ENCODE measurements at regions not wholly inside any gene's neighbourhood (a gene's known extent, or its start where the extent isn't known, plus 50 kb on each side); places are given as distances from the start of the nearest gene placed in this dataset.
A peak's percentile ranks its signal among the peaks of the same experiment; 100 is the strongest.

DNA sequence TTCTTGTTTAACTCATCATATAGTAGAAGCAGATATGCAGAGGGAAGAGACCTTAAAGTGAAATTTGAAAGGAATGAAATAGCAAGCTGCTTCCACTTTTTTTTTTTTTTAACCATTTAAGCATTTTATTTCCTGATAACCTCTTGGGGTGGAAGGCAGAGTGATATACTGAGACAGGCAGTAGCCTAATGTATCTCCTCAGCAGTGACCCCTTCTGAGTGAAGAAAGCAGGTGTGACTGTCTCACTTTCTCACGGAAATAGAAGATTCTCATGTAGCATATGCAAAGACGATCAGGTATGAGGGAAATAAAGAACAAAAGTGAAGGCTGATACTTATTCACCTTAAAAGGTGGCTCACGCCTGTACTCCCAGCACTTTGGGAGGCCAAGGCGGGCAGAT is 187.1 kb upstream of the STXBP5 start:
- no peak overlapping the region for H3K4me3 ChIP-seq (ENCODE audit: low read depth, low read length)
- no peaks in the 10 kb centered on the region for H3K27me3 ChIP-seq (ENCODE audit: control insufficient read depth, insufficient read depth, low read length)
- H3K9ac ChIP-seq (ENCODE audit: low read depth, low read length): no peak overlapping the region
- H3K9me3 ChIP-seq (ENCODE audit: control insufficient read depth, insufficient read depth, low read length): no peaks in the 10 kb centered on the region
- H3K4me1 ChIP-seq (ENCODE audit: control insufficient read depth, insufficient read depth, low read length): no peaks in the 10 kb centered on the region
- H3K36me3 ChIP-seq (ENCODE audit: control insufficient read depth, insufficient read depth, low read length): no peaks in the 10 kb centered on the region
- no peak overlapping the region for H3K27ac ChIP-seq (ENCODE audit: low read depth, low read length)

DNA sequence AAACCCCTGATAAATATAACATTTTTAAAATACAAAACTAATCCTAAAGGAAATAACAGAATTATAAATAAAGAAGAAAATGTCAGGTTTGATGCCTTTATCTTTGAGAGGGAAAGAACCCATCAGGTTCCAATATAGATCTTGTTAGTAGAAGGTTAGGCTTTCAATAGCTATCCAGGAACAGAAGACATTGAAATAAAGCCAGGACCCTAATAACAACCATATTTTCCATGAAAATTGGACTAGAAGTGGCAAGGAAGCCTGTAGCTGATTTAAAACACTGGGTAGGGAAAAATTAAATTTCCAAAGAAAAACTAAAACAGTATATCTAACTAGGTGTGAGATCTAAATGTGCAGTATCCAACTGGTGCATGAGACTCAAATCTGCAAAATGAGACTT is 185.2 kb upstream of the STXBP5 start:
- H3K27ac ChIP-seq (ENCODE audit: low read depth, low read length): no peak overlapping the region
- H3K9me3 ChIP-seq (ENCODE audit: control insufficient read depth, insufficient read depth, low read length): no peaks in the 10 kb centered on the region
- H3K4me3 ChIP-seq (ENCODE audit: low read depth, low read length): no peak overlapping the region
- H3K4me1 ChIP-seq (ENCODE audit: control insufficient read depth, insufficient read depth, low read length): no peaks in the 10 kb centered on the region
- no peak overlapping the region for H3K9ac ChIP-seq (ENCODE audit: low read depth, low read length)
- H3K36me3 ChIP-seq (ENCODE audit: control insufficient read depth, insufficient read depth, low read length): no peaks in the 10 kb centered on the region
- no peaks in the 10 kb centered on the region for H3K27me3 ChIP-seq (ENCODE audit: control insufficient read depth, insufficient read depth, low read length)

DNA sequence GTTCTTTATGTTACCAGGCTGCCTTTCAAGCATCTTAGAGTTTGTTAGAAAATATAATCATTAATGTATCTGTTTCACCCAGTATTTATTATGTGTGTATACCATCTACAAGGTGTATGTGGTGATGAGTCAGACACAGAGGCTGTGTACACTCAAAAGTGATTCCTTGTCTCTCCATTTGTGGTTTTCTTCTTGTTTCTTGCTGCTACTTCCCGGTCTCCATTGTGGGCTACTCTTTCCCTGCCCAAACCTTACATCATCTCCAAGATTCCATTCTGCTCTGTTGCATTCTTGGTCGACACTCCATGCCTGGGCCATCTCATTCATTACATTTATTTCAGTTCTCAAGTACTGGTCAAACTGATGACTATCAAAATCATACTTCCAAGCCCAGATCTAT is 182.2 kb upstream of the STXBP5 start:
- Histone ChIP-seq H3K9me3 (ENCODE audit: control insufficient read depth, insufficient read depth, low read length) (no peaks in the 10 kb centered on the region), H3K27ac (ENCODE audit: low read depth, low read length) (no peak overlapping the region), H3K36me3 (ENCODE audit: control insufficient read depth, insufficient read depth, low read length) (no peaks in the 10 kb centered on the region), H3K4me1 (ENCODE audit: control insufficient read depth, insufficient read depth, low read length) (no peaks in the 10 kb centered on the region), H3K9ac (ENCODE audit: low read depth, low read length) (no peak overlapping the region), H3K4me3 (ENCODE audit: low read depth, low read length) (no peak overlapping the region), H3K27me3 (ENCODE audit: control insufficient read depth, insufficient read depth, low read length) (no peaks in the 10 kb centered on the region)

DNA sequence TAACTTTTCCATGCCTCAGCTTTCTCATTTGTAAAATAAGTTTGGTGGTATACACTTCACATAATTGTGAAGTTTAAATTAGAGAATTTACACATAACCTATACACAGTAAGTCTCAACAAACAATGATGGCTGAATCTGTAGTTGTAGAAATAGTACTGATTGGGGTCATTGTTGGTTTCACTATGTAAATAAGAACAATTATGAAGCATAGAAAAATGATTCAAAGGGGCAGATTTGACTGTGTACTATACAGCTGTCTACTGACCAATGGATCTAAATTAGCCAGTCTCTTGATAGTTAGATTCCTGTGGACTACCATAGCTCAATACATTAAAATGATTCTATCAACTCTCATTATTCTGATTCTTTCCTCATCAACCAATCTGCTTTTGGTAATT is 181.1 kb upstream of the STXBP5 start:
- no peak overlapping the region for H3K27ac ChIP-seq (ENCODE audit: low read depth, low read length)
- H3K36me3 ChIP-seq (ENCODE audit: control insufficient read depth, insufficient read depth, low read length): no peaks in the 10 kb centered on the region
- H3K9me3 ChIP-seq (ENCODE audit: control insufficient read depth, insufficient read depth, low read length): no peaks in the 10 kb centered on the region
- no peak overlapping the region for H3K9ac ChIP-seq (ENCODE audit: low read depth, low read length)
- H3K4me1 ChIP-seq (ENCODE audit: control insufficient read depth, insufficient read depth, low read length): no peaks in the 10 kb centered on the region
- H3K27me3 ChIP-seq (ENCODE audit: control insufficient read depth, insufficient read depth, low read length): no peaks in the 10 kb centered on the region
- H3K4me3 ChIP-seq (ENCODE audit: low read depth, low read length): no peak overlapping the region

DNA sequence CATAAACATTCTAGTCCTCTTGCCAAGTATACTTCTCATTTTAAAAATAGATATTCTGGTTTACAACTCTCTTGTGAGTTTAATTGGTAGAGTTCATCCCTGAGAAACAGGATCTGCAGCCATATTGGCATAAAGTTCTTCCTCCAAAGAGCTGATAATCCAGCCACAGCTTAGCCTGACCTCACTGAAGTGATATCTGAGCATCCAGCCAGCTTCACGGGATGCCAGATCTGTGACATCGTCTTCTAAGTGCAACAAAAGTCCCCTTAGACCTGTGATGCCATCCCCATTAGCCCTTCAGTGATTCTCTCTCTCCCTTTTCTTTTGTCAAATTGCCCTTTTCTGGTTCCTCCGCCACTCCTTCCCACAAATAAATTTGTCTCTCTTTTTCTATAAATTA is 180.6 kb upstream of the STXBP5 start:
- Histone ChIP-seq H3K27me3 (ENCODE audit: control insufficient read depth, insufficient read depth, low read length) (no peaks in the 10 kb centered on the region), H3K9me3 (ENCODE audit: control insufficient read depth, insufficient read depth, low read length) (no peaks in the 10 kb centered on the region), H3K9ac (ENCODE audit: low read depth, low read length) (no peak overlapping the region), H3K27ac (ENCODE audit: low read depth, low read length) (no peak overlapping the region), H3K36me3 (ENCODE audit: control insufficient read depth, insufficient read depth, low read length) (no peaks in the 10 kb centered on the region), H3K4me1 (ENCODE audit: control insufficient read depth, insufficient read depth, low read length) (no peaks in the 10 kb centered on the region), H3K4me3 (ENCODE audit: low read depth, low read length) (no peak overlapping the region)

DNA sequence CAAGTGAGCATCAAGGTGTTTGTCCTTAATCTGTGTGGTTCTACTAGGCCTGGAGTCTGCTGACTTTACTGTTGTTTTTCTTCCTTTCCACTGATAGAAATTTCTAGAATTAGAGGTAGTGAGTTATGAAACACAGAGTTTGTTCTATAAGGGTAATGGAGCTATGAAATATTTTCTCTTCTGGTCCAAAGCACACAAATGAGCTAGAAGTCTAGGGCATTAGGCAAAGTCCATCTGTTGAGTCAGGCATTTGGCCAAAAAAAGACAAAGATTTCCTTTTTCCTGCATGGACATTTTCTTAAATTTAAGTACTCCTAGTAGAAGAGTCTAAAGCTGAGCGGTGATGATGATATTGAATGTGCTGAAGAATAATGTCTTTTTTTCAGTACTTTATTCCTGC is 174.3 kb upstream of the STXBP5 start:
- Histone ChIP-seq H3K4me3 (ENCODE audit: low read depth, low read length) (no peak overlapping the region), H3K27ac (ENCODE audit: low read depth, low read length) (no peak overlapping the region), H3K9ac (ENCODE audit: low read depth, low read length) (no peak overlapping the region), H3K4me1 (ENCODE audit: control insufficient read depth, insufficient read depth, low read length) (peaks cover 12% of the 10 kb centered on the region), H3K9me3 (ENCODE audit: control insufficient read depth, insufficient read depth, low read length) (no peaks in the 10 kb centered on the region), H3K27me3 (ENCODE audit: control insufficient read depth, insufficient read depth, low read length) (no peaks in the 10 kb centered on the region), H3K36me3 (ENCODE audit: control insufficient read depth, insufficient read depth, low read length) (no peaks in the 10 kb centered on the region)

DNA sequence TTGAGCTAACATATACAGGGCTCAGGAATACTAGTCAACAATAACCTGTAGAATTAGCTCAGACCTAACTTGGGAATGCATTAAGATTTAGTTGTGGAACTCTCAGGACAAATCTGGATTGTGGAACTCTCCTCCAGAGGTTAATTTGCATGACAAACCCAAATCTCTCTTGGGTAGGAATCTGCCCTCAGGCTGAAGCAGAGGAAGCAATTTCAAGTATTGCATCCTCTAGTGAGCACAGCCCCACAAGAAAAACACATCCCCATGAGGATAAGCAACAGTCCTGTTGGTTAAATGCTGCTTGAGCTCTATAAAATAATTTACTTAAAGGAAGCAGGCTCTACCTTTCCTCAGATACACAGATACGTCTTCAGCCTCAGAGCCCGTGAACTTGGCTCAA is 170.9 kb upstream of the STXBP5 start:
- H3K27ac ChIP-seq (ENCODE audit: low read depth, low read length): peak overlapping the region; percentile 52
- no peaks in the 10 kb centered on the region for H3K27me3 ChIP-seq (ENCODE audit: control insufficient read depth, insufficient read depth, low read length)
- peak overlapping the region; percentile 15; the same call in 1 of the 2 replicates for H3K9ac ChIP-seq (ENCODE audit: low read depth, low read length)
- peaks cover 18% of the 10 kb centered on the region for H3K4me1 ChIP-seq (ENCODE audit: control insufficient read depth, insufficient read depth, low read length)
- H3K36me3 ChIP-seq (ENCODE audit: control insufficient read depth, insufficient read depth, low read length): no peaks in the 10 kb centered on the region
- H3K9me3 ChIP-seq (ENCODE audit: control insufficient read depth, insufficient read depth, low read length): no peaks in the 10 kb centered on the region
- no peak overlapping the region for H3K4me3 ChIP-seq (ENCODE audit: low read depth, low read length)

DNA sequence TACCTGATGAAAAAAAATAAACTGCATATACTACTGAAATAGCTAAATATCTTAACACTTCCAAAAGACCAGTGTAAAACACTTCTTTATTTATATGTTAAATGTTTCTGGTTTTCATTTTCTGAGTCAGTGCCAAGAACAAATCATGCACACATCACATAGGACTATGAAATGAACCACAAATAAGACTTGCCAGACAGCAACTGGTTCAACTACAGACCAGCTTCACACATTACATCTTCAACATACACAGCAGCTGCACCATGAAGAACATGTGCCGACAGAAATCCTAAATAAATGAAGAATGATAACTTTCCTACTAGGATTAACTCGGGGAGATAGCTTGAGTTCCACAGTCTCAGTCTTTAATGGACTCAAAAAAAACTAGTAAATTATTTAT is 168.3 kb upstream of the STXBP5 start:
- Histone ChIP-seq H3K27ac (ENCODE audit: low read depth, low read length) (no peak overlapping the region), H3K27me3 (ENCODE audit: control insufficient read depth, insufficient read depth, low read length) (no peaks in the 10 kb centered on the region), H3K9ac (ENCODE audit: low read depth, low read length) (no peak overlapping the region), H3K4me1 (ENCODE audit: control insufficient read depth, insufficient read depth, low read length) (peaks cover 18% of the 10 kb centered on the region), H3K9me3 (ENCODE audit: control insufficient read depth, insufficient read depth, low read length) (no peaks in the 10 kb centered on the region), H3K36me3 (ENCODE audit: control insufficient read depth, insufficient read depth, low read length) (no peaks in the 10 kb centered on the region), H3K4me3 (ENCODE audit: low read depth, low read length) (no peak overlapping the region)

DNA sequence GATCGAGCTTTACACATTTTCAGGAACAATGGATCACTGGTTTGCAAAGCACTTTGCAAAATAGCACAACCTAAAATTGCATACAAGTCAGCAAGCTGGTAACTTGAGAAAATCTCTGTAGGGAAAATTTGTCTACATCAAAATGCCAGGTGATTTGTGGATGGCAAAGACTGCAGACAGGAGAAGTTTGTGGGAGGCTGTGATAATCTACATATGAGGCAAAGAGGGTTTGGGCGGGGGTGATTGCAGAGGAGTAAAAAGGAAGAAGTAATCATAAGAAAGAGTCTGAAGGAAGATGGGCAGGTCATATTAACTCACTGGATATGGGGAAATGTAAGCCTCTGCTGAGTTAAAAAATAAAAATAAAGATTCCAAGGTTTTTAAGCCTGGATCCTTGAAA is 166.3 kb upstream of the STXBP5 start:
- Histone ChIP-seq H3K9me3 (ENCODE audit: control insufficient read depth, insufficient read depth, low read length) (no peaks in the 10 kb centered on the region), H3K4me1 (ENCODE audit: control insufficient read depth, insufficient read depth, low read length) (peaks cover 14% of the 10 kb centered on the region)

DNA sequence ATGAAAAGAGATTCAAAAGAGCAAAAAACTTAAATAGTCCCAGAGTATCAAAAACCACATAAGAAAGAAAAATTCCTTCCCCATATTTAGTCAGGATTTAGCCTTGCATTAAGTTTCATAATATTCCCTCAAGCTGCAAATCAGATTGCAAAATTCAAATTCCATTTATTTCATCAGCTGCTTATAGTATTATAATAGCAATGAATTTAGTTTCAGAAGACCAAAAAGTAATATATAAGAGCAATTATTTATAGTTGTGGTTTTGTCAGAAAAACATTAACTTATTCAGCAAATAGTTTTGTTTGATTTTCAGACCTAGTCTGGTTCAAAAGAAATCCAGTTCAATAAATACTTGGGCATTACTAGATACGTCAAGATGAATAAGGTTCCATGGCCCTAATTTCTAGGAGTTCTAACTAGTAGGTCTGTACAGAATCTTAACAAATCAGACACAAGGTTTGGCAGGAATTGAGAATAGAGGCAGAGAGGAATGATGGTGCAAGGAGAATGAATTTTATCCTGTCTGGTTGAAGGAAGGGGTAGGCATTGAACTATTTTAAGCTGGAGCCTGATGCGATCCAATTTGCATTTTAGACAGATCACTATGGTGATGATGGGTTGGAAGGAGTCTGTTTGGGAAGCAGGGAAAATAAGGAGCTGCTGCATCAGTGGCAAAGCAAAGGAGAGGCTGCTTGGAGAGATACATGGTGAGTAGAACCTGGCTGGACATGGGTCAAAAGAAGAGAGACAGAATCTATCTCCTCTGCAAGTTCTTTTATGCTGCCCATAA is 163.9 kb upstream of the STXBP5 start:
- H3K27ac ChIP-seq (ENCODE audit: low read depth, low read length): no peak overlapping the region
- H3K4me3 ChIP-seq (ENCODE audit: low read depth, low read length): no peak overlapping the region
- no peaks in the 10 kb centered on the region for H3K36me3 ChIP-seq (ENCODE audit: control insufficient read depth, insufficient read depth, low read length)
- no peak overlapping the region for H3K9ac ChIP-seq (ENCODE audit: low read depth, low read length)
- H3K27me3 ChIP-seq (ENCODE audit: control insufficient read depth, insufficient read depth, low read length): no peaks in the 10 kb centered on the region
- 0 out of 2 replicates have a peak, but pooled peaks cover 6% of the 10 kb centered on the region for H3K4me1 ChIP-seq (ENCODE audit: control insufficient read depth, insufficient read depth, low read length)
- H3K9me3 ChIP-seq (ENCODE audit: control insufficient read depth, insufficient read depth, low read length): peaks cover 16% of the 10 kb centered on the region

More for the DNA sequence above, 166.3 kb upstream of the STXBP5 start:
- Histone ChIP-seq H3K4me3 (ENCODE audit: low read depth, low read length) (no peak overlapping the region), H3K27ac (ENCODE audit: low read depth, low read length) (no peak overlapping the region), H3K9ac (ENCODE audit: low read depth, low read length) (no peak overlapping the region), H3K27me3 (ENCODE audit: control insufficient read depth, insufficient read depth, low read length) (no peaks in the 10 kb centered on the region), H3K36me3 (ENCODE audit: control insufficient read depth, insufficient read depth, low read length) (no peaks in the 10 kb centered on the region)

DNA sequence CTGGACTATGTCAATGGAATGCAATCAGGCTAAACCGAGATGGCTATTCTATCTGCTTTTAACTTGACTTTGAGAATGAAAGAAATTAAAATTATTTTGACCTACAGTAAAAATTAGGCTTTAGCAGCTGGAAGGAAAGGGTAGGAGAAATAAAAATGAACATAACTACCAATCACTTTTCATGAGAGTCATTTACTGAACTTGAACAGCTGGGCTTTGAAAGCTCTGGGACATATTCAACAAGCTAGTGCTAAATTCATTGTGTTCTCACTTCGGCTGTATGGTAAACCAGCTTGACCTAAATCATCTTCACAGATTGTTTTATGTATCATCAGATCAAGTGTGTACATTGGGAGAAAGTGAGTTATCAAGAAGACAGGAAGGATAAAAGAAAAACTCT is 161.5 kb upstream of the STXBP5 start:
- no peak overlapping the region for H3K4me3 ChIP-seq (ENCODE audit: low read depth, low read length)
- H3K9ac ChIP-seq (ENCODE audit: low read depth, low read length): no peak overlapping the region
- H3K9me3 ChIP-seq (ENCODE audit: control insufficient read depth, insufficient read depth, low read length): peaks cover 16% of the 10 kb centered on the region
- 0 out of 2 replicates have a peak, but pooled peaks cover 2% of the 10 kb centered on the region for H3K4me1 ChIP-seq (ENCODE audit: control insufficient read depth, insufficient read depth, low read length)
- no peaks in the 10 kb centered on the region for H3K27me3 ChIP-seq (ENCODE audit: control insufficient read depth, insufficient read depth, low read length)
- no peaks in the 10 kb centered on the region for H3K36me3 ChIP-seq (ENCODE audit: control insufficient read depth, insufficient read depth, low read length)
- no peak overlapping the region for H3K27ac ChIP-seq (ENCODE audit: low read depth, low read length)
